DND-41 (cell line): ENCODE measurements at regions not wholly inside any gene's neighbourhood (a gene's known extent, or its start where the extent isn't known, plus 50 kb on each side); places are given as distances from the start of the nearest gene placed in this dataset.
A peak's percentile ranks its signal among the peaks of the same experiment; 100 is the strongest.

ENCODE experiments used
- ATAC-seq: fragments of 200-7000 bp; cut with Tn5 transposase; 3 replicates; pipeline ENCODE4 v1.9.1; 2021; ENCODE audit warnings: low read depth; ENCODE audit not compliant: insufficient read depth
- DNase-seq: peaks from one replicate; pipeline ENCODE4 v3.0.0-alpha.2; 2020
- H2AFZ ChIP-seq: 2 replicates; pipeline ENCODE4 v1.6.0; 2012; ENCODE audit warnings: low read depth, low read length
- H3K27ac ChIP-seq: 2 replicates; pipeline ENCODE4 v1.5.1; 2012; ENCODE audit warnings: low read length, inconsistent platforms
- H3K27me3 ChIP-seq: fragments of 200-600 bp; sonication (generic); 2 replicates; pipeline ENCODE4 v1.6.0; 2012; ENCODE audit warnings: low read length, mild to moderate bottlenecking, inconsistent platforms; ENCODE audit not compliant: insufficient read depth, poor library complexity
- H3K36me3 ChIP-seq: 2 replicates; pipeline ENCODE4 v1.5.1; 2012; ENCODE audit warnings: low read length, inconsistent platforms; ENCODE audit not compliant: insufficient read depth
- H3K4me1 ChIP-seq: 2 replicates; pipeline ENCODE4 v1.5.1; 2012; ENCODE audit warnings: mild to moderate bottlenecking, low read length; ENCODE audit not compliant: insufficient read depth
- H3K4me2 ChIP-seq: 2 replicates; pipeline ENCODE4 v1.6.0; 2012; ENCODE audit warnings: mild to moderate bottlenecking, moderate library complexity, low read length, inconsistent platforms; ENCODE audit not compliant: insufficient read depth
- H3K4me3 ChIP-seq, 2 experiments: fragments of 200-600 bp in 1 of 2; shearing (Covaris generic) in 1 of 2; 2 replicates each; pipeline ENCODE4 v1.5.1; 2012 to 2016; ENCODE audit warnings: inconsistent platforms in 2 of 2, low read length in 2 of 2, mild to moderate bottlenecking in 2 of 2, low read depth in 1 of 2, moderate library complexity in 1 of 2
- H3K79me2 ChIP-seq: 2 replicates; pipeline ENCODE4 v1.6.0; 2012; ENCODE audit warnings: low read length, inconsistent platforms; ENCODE audit not compliant: insufficient read depth
- H3K9ac ChIP-seq: 2 replicates; pipeline ENCODE4 v1.6.0; 2012; ENCODE audit warnings: low read depth, mild to moderate bottlenecking, inconsistent platforms, low read length, moderate library complexity
- H3K9me3 ChIP-seq: 2 replicates; pipeline ENCODE4 v1.5.1; 2012; ENCODE audit warnings: low read length, moderate library complexity, mild to moderate bottlenecking, inconsistent platforms; ENCODE audit not compliant: insufficient read depth, severe bottlenecking
- H4K20me1 ChIP-seq: 2 replicates; pipeline ENCODE4 v1.6.0; 2012; ENCODE audit warnings: low read length; ENCODE audit not compliant: insufficient read depth
- CTCF ChIP-seq: IDR thresholded peaks from 2 replicates; pipeline ENCODE4 v1.5.1; 2012; ENCODE audit warnings: borderline replicate concordance, low read length, moderate library complexity, mild to moderate bottlenecking; ENCODE audit not compliant: poor library complexity, severe bottlenecking; ENCODE audit errors: extremely low read depth
- EZH2 ChIP-seq: IDR thresholded peaks from 3 replicates; pipeline ENCODE4 v1.6.1; 2012; ENCODE audit warnings: borderline replicate concordance, low read depth, mild to moderate bottlenecking, moderate library complexity, low read length, inconsistent platforms; ENCODE audit not compliant: severe bottlenecking

GRCh38 chr2:129055242-129055641 is 736.6 kb upstream of the HS6ST1 start:
- no peak overlapping the region for H3K4me2 ChIP-seq
- H3K27me3 ChIP-seq = no peaks in the 10 kb centered on the region
- no peak overlapping the region for H3K27ac ChIP-seq

GRCh38 chr2:129055824-129056223 is 737.2 kb upstream of the HS6ST1 start:
- TF ChIP-seq EZH2 (no peak), CTCF (no peak)
- H3K27me3 ChIP-seq = no peaks in the 10 kb centered on the region
- H3K9ac ChIP-seq = no peak overlapping the region
- DNase-seq = no peak
- no peaks in the 10 kb centered on the region for H3K79me2 ChIP-seq
- no peak for ATAC-seq
- H3K27ac ChIP-seq = no peak overlapping the region
- H2AFZ ChIP-seq = no peak overlapping the region
- no peak overlapping the region for H3K4me3 ChIP-seq
- no peaks in the 10 kb centered on the region for H3K4me1 ChIP-seq
- H3K36me3 ChIP-seq = no peaks in the 10 kb centered on the region
- no peaks in the 10 kb centered on the region for H3K9me3 ChIP-seq
- H4K20me1 ChIP-seq = no peaks in the 10 kb centered on the region
- H3K4me2 ChIP-seq = no peak overlapping the region

More at GRCh38 chr2:129055242-129055641, 736.6 kb upstream of the HS6ST1 start:
- Histone ChIP-seq H3K9me3 (no peaks in the 10 kb centered on the region), H3K79me2 (no peaks in the 10 kb centered on the region), H4K20me1 (no peaks in the 10 kb centered on the region), H3K9ac (no peak overlapping the region), H3K36me3 (no peaks in the 10 kb centered on the region), H3K4me3 (no peak overlapping the region), H3K4me1 (peaks cover 3% of the 10 kb centered on the region; the same call in 1 of the 2 replicates), H2AFZ (no peak overlapping the region)
- TF ChIP-seq EZH2 = no peak
- TF ChIP-seq CTCF = no peak
- ATAC-seq (no peak), DNase-seq (no peak)

- no peak overlapping the region for H3K4me3 ChIP-seq
- no peaks in the 10 kb centered on the region for H3K9me3 ChIP-seq
- no peaks in the 10 kb centered on the region for H3K36me3 ChIP-seq
- H3K27ac ChIP-seq = no peak overlapping the region
- H4K20me1 ChIP-seq = no peaks in the 10 kb centered on the region
- H3K27me3 ChIP-seq = no peaks in the 10 kb centered on the region
- H3K4me2 ChIP-seq = no peak overlapping the region
- no peak overlapping the region for H2AFZ ChIP-seq
- TF ChIP-seq CTCF (no peak), EZH2 (no peak)
- DNase-seq (peak; percentile 20), ATAC-seq (no peak)
- H3K9ac ChIP-seq = no peak overlapping the region
- H3K4me1 ChIP-seq = no peaks in the 10 kb centered on the region
- no peaks in the 10 kb centered on the region for H3K79me2 ChIP-seq
Observed at GRCh38 chr2:129056309-129056958, 737.8 kb upstream of the HS6ST1 start.

- Histone ChIP-seq H3K4me3 (no peak overlapping the region), H3K9me3 (no peaks in the 10 kb centered on the region), H3K27ac (no peak overlapping the region), H3K4me2 (no peak overlapping the region), H4K20me1 (no peaks in the 10 kb centered on the region), H3K36me3 (no peaks in the 10 kb centered on the region), H2AFZ (no peak overlapping the region), H3K9ac (no peak overlapping the region), H3K79me2 (no peaks in the 10 kb centered on the region), H3K27me3 (no peaks in the 10 kb centered on the region), H3K4me1 (no peaks in the 10 kb centered on the region)
- TF ChIP-seq CTCF (no peak), EZH2 (no peak)
- no peak for DNase-seq
- no peak for ATAC-seq
Observed at GRCh38 chr2:129056959-129057317, 738.3 kb upstream of the HS6ST1 start.
